GM21825 (cell line): ENCODE measurements at regions not wholly inside any gene's neighbourhood (a gene's known extent, or its start where the extent isn't known, plus 50 kb on each side); places are given as distances from the start of the nearest gene placed in this dataset.

Source experiments
- ATAC-seq: cut with Tn5 transposase; IDR thresholded peaks from one replicate; pipeline ENCODE4 v1.9.1; 2021; ENCODE audit warnings: mild to moderate bottlenecking, moderate library complexity; ENCODE audit not compliant: unreplicated experiment

DNA sequence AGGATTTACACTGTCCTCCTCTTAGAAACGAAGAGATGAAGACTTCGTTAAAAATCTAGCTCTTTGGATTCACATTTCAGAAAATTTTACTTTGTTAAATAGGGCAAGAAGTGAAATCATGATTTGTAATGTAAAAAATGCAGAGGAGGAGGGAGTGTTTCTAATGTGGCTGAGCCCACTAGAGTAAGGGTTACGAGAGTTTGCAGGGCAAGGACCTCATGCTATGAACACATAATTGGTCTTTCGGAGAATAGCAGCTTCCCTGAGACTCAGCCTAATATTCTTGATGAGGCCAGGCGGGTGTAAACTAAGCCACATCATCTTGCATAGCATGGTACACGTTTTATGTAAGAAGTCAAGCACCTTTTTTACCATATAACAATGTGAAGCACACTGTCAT, 191.0 kb upstream of the ADAMTS16 start:
- no peak for ATAC-seq

DNA sequence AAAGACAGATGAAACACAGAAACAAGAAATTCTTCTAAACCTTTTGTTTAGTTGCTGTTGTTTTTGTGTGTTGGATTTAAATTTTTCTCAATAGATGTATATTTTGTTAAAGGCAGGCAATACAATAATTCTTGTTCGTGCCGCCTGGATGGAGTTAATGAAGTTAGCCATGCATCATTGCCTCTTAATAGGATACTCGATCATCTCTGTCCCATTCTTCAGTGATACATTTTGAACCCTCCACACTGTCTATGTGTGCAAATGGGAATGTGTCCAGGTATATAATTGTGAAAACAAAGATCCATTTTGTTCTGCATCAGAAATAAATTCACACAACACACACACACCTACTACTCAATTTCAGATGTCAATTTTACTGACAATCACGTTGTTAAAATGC, 186.6 kb upstream of the ADAMTS16 start:
- no peak for ATAC-seq

DNA sequence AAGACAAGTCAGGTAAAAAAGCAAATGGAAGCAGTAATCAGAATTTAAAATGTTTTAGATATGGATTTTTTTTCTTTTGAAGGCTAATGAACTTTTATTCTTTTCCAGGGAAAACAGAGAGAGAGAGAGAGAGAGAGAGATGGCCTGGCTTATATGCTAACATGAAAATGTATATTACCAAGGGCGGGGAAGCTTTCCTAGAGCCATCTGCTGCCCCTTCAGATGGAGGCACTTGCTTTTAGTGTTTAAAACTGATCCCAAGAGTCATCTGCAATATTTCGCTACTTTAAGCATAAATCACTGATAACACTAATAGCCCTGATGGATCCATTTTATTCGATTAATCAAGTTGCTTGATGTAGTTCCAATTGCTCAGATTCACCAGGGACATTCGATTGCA, 186.1 kb upstream of the ADAMTS16 start:
- ATAC-seq: no peak

DNA sequence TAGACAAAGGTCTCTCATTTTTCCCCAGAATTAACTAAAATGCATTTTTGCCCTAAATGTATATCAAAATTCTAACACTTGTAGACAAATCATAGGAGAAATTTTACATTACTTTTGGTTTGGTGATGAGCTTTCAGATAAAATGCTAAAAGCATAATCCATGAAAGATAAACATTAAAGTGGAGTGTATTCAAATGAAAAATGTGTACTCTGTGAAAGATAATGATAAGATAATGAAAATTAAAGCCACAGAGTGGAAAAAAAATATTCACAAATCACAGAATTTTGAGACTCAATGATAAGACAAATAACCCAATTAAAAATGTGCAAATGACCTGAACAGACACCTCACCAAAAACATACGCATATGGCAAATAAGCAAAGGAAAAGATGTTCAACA, 176.9 kb upstream of the ADAMTS16 start:
- no peak for ATAC-seq

DNA sequence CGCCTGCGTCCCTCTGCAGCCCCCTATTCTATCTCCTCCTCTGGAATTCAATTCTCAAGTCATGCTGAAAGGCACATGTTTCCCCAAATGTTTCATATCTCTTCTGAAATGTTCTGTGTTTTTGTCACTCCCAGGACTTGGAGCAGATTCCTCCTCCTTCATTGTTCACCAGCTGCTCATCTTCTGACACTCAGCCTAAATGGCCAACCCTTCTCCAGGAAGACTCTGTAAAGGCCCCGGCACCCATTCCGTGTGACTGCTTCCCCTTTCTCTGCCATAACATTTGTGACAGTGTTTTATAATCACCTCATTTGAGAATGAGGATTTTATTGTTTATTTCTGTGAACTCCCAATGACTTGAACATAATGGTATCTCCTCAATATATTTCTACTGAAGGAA, 170.8 kb upstream of the ADAMTS16 start:
- ATAC-seq: no peak

DNA sequence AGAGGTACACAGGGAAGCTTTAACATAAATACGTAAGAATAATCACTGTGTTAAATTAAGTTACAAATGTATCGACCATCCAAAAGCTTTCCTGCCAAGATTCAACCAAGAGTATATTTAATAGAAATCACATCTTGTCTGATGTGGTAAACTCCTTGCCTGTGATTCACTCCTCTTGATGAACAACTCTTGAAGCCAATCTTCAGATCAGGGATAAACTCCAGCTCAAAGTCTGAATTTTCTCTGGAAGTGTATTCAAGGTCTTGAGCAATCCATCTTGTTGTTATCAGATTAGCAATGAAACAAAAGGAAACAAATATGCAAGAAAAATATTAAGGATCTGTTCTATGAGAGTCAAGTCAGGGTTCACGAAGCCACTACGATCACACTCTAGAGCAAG, 170.0 kb upstream of the ADAMTS16 start:
- ATAC-seq: no peak

DNA sequence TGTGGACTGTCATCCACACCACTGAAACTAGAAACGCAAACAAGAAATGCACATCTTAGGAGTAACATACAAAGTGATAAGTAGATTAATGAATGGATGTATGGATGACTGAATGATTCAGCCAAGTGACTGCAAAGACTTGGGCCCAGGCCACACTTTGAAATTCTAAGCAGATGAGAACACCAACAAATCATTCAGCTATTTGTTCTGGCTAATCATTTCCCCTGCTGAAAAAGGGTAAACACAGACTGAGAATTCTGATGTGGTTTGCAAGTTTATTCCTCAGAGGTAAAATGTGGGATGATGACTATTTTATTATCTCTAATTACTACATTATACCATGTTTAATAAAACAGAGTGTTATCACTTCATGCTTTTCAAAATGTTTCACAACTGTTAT, 163.2 kb upstream of the ADAMTS16 start:
- no peak for ATAC-seq

DNA sequence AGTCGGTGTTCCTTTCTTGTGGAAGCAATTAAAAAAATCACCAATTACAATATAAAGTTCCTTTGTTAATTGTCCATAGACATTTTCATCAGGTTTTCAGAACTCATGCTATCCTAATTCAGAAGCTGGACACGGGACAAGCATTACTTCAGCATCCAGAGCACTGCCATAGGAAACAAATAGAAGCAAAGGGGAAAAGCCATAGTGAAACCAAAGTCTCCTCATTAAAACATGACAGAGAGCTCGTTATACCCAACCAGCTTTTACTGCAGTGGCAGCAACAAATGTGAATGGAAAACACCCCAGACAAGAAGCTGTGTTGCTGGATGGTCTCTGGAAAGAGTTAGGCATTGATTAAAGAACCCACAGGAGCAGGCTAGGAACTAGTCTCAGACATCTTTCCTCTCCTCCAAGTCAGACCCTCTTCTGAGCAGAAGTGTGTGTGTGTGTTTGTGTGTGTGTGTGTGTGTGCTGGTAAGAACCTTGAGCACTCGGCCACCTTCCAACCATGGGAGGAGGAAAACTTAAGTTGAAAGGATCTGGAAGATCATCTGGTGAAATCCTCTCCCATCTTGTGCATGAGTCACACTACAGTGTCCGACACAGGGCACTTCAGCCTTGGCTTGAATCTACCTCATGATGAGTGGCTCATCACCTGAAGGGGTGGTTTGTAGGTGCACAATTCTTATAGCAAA, 162.6 kb upstream of the ADAMTS16 start:
- no peak for ATAC-seq

DNA sequence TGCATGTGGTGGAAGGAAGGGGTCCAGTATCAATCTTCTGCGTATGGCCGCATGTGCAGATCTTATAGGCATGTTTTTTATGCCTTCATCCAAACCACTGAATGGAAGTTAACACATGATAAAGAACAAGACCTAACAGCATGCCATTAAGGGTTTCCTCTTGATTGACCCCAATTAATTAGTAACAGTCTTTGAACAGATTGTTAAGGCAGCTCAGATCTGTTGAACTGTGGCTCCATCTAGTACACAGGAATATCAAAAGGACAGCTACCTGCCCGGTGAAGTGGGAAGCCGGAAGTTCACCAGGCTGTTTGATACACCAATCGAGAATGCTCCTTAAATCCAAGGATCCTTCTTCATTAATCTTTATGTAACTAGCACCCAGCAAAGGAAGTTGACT, 159.9 kb upstream of the ADAMTS16 start:
- no peak for ATAC-seq

DNA sequence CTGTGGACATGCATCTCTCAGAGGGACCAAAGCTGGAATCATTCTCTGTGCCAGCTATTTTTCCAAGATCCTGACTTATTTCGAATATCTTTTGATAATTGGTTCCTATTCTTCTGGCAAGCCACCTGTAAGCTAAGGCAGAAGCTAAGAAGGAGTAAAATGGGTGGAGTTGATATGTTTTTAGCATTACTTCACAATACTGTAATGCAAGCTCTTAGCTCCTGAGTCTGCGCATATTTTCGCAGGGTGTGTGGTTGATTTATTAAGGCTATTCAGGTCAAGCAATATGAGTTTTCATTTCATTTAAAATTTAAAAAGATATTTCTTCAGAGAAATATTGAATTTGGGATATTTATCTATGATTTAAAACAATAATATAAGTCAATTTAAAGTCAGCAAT, 158.5 kb upstream of the ADAMTS16 start:
- no peak for ATAC-seq

DNA sequence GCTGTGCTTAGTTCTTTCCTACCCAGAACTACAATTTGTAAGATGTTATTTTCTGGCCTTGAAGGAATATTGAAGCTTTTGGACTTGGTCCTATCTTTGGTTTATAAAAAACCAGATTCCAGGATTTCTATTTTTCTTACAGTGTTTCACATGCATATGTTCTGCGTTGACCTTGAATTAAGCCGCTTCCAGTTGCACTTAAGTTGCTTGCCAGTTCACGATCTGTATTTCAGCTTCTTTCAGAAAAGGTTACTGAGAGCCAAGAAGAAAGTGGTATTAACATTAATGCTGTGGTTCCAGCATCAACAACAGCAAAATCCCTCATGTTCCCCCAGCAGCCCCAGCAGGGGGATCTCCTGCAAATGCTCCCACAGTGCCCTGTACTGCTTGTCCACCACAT, 156.4 kb upstream of the ADAMTS16 start:
- no peak for ATAC-seq

DNA sequence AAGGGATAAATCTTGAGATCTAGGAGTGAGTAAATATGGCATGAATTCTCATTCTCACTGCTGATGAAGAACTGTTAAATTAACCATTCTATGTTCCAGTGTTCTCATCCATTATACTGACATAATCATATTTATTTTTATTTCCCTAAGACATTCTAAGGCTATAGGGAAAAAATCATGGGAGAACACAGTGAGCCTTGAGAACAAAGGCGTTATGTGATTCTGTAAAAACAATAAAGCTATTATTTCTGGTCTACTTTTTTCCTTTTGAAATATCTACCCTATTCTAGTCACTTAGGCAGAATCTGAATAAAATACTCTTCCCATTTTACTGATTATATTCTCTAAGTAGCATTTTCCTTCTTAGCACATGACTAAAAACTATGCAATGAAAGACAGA, 155.7 kb upstream of the ADAMTS16 start:
- no peak for ATAC-seq

DNA sequence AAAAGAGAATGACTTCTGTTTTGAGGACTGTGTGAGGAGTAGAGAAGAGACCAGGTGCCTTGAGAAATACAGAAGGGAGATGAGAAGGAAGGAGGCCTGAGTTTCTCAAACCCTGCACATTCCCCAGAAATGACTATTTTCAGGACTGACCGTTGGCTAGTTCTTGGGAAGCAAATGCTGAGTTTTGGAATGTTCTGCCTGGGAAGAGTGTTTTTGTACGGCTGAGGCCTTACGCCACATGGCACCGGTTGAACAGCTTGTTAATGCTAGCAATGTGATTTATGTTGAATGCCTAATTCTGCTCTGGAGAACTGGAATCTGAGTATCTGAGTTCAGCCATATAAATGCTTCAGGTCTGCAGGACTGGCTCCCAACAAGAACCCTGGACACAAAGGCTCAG, 152.7 kb upstream of the ADAMTS16 start:
- ATAC-seq: no peak

DNA sequence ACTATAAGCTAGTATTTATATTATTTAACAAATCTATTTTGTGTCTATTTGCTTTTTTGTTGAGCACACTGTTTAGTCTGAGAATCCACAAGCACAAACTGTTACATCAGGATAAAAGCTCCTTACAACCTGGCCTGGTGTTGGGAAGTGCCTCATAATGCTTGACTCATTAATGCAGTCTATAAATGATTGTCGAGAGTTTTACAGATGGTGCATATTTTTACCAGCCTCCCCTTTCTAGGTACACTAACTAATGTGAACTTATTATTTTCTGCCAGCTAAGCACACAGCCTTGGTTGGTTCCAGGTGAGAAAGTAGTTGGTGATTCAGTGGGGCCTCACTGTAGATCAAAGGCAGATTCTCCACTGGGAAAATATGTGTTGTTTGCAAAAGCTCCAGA, 151.0 kb upstream of the ADAMTS16 start:
- ATAC-seq: no peak

DNA sequence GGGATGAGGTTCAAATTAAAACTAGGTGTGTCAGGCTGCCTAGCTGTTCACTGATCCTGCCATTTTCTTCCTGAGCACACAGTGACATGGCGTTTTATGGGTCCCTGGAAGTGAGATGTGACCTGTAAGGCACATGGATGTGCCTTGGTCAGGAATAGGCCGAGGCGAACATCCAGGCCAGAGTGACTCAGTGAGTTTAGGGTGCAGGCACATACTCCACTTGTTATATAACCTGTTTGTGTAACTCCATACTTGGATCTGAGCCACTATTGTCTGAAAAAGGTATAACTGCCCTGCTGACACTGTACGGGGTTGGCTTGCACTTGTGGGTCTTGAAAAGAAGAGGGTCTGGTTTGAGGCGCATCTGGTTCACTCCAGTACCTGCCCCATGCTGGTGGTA, 150.1 kb upstream of the ADAMTS16 start:
- ATAC-seq: no peak

DNA sequence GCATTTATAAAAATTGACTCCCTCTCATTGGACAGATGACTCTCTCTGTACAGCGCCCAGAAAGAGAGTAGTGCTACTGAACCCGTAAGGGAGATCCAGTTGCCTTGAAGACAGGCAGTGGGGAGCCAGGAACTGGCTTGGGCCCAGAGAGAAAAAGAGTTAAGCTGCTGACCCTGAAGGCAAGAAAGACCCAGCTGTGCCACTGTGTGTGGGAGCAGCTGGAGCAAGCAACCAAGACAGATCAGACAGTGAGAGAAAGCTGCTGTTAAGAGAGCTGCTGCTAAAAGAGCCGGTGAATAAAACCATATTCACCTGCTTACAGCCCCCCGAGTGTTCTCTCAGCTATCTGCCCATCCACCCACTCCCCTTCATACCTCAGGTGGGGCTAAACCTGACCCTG, 149.7 kb upstream of the ADAMTS16 start:
- ATAC-seq: no peak

DNA sequence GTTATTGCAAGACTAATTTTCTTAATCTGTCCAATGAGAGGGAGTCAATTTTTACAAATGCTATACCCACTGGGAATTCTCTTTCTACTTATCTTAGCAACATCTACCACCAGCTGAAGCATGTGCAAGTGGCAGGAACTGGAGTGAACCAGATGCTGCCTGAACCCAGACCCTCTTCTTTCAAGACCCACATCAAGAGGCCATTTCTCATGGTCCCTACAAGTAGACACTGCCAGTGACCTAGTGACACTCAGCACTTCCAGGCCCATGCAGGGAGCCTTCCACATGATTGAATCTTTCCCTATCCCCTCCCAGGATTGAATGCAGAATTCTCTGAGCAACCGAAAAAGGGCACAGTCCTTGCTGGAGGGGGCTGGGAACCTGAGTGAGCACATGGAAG, 148.2 kb upstream of the ADAMTS16 start:
- no peak for ATAC-seq

DNA sequence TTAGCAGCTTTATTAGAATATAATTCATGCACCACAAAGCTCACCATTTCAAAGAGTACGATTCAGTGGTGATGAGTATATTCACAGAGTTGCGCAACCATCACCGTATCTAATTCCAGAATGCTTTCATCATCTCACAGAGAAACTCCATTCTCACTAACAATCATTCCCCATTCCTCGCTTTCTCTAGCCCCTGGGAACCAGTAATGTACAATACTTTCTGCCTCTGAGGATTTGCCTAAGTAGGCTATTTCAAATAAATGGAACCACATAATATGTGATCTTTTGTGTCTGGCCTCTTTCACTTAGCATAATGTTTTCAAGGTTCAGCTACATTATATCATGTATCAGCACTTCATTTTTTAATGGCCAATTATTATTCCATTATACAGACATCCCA, 145.1 kb upstream of the ADAMTS16 start:
- no peak for ATAC-seq

DNA sequence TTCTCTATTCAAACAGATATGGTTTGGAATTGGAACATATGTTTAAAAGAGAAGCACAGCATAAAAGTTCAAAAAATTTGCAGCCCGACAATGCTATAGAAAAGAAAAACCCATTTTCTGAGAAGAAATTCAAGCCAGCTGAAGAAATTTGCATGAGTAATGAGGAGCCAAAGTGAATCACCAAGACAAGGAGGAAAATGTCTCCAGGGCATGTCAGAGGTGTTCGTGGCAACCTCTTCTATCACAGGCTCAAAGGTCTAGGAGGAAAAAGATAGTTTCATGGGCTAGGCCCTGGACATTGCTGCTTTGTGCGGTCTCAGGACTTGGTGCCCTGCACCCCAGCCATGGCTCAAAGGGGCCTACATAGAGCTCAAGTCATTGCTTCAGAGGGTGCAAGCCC, 134.8 kb upstream of the ADAMTS16 start:
- no peak for ATAC-seq

DNA sequence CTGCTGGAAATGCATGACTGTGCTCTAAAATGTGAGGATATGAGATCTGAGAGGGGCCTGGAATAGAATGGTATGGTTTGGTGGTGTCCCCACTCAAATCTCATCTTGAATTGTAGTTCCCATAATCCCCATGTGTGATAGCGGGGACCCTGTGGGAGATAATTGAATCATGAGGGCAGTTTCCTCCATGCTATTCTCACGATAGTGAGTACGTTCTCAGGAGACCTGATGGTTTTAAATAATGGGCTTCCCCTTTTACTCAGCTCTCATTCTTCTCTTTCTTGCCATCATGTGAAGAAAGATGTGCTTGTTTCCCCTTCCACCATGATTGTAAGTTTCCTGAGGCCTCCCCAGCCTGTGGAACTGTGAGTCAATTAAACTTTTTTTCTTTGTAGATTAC, 133.6 kb upstream of the ADAMTS16 start:
- no peak for ATAC-seq

DNA sequence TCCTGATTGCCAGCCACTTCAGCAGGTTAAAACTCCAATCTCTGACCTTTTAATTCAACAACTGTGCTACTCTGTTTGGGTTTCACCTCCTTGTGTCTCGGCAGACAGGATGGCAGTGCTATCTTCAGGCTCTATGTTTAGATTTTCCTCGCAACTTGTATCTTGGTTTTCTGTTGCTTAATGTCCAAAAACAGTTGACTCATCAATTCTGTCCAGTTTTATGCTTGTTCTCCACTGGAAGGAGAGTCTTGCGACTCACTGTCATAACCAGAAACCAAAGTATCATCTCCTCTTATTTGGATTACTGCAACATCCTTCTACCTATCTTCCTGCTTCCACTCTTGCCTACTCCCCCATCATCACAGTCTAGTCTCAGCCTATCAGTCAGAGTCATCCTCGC, 130.9 kb upstream of the ADAMTS16 start:
- no peak for ATAC-seq

DNA sequence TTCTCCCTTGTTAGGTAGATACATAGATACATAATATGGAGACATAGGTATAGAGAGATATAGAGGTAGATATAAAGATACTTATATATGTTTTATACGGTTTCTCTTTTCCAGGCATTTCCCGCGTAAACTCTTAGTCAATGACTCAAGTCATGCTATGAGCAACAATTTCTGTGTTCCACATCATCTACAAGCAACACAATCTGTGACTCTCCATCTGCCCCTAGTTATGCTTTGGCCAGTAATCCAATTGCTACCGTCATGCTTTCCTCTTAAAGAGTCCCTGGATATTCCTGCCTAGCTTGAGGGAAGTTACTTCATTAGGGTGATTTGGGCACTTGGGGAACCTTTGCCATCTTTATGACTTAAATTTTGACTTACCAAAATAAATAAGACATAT, 129.0 kb upstream of the ADAMTS16 start:
- ATAC-seq: no peak

DNA sequence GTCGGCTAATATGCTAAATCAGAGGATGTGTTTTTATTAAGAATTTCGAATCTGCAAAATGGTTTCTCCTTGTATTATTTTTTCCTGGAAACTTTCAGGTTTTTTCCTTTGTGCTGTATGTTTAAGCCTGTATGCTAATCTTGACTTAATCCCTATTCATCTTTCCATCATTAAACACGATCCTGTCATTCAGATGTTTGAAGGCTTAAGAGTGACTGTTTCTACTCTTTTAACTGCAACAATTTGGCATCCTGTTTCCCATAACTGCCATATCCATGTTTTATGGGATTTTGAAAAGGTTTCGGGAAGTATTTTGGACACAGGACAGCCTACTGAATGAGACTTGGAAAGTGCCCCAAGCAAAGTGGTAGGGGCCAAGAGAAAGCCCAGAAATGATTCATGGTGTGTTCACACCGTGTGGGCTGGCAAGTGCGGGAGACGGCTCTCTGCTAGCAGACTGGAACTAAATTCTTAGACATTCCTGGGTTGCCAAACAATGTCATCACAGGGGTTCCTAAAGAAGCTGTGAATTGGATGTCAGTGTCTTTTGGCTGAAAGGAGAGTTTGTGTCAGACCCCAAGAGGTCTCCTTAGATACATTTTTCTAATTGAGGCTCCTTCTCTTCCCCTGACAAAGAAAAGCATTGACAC, 125.4 kb upstream of the ADAMTS16 start:
- no peak for ATAC-seq
